Epithelial cell of prostate (primary cell): ENCODE measurements at regions not wholly inside any gene's neighbourhood (a gene's known extent, or its start where the extent isn't known, plus 50 kb on each side); places are given as distances from the start of the nearest gene placed in this dataset.

ENCODE experiments used
- DNase-seq: peaks from one replicate; pipeline ENCODE4 v3.0.0-alpha.2; 2011; ENCODE audit warnings: low read depth, low spot score
- H3K27ac ChIP-seq: fragments of 450-650 bp; 2 replicates; pipeline ENCODE4 v1.5.1; 2017; ENCODE audit warnings: mild to moderate bottlenecking

- DNase-seq = no peak
- no peak overlapping the region for H3K27ac ChIP-seq
Measured at GRCh38 chr5:2227433-2227832, 344.7 kb upstream of the IRX4 start.

- no peak for DNase-seq
- H3K27ac ChIP-seq = no peak overlapping the region
Measured at GRCh38 chr5:2224689-2225088, 342.0 kb upstream of the IRX4 start.

DNA sequence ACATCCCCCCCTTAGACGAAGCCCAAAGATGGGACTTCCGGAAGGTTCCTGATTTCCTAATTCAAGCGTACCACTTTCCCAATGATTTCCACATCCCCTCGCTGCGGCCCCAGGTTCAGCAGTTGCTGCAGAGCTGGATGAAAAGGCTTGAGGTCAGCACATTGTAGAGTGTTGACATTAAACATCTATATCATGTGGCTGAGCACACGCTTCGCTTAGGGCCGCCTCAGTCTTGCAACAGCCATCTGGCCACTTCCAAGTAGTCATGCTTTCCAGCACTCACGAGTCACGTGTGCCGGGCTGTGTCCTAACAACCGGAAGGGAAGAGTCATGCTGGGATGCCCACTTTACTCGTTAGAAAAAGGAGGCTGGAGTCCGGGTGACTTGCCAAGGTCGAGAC lies 340.6 kb upstream of the IRX4 start:
- no peak overlapping the region for H3K27ac ChIP-seq
- DNase-seq = no peak

DNA sequence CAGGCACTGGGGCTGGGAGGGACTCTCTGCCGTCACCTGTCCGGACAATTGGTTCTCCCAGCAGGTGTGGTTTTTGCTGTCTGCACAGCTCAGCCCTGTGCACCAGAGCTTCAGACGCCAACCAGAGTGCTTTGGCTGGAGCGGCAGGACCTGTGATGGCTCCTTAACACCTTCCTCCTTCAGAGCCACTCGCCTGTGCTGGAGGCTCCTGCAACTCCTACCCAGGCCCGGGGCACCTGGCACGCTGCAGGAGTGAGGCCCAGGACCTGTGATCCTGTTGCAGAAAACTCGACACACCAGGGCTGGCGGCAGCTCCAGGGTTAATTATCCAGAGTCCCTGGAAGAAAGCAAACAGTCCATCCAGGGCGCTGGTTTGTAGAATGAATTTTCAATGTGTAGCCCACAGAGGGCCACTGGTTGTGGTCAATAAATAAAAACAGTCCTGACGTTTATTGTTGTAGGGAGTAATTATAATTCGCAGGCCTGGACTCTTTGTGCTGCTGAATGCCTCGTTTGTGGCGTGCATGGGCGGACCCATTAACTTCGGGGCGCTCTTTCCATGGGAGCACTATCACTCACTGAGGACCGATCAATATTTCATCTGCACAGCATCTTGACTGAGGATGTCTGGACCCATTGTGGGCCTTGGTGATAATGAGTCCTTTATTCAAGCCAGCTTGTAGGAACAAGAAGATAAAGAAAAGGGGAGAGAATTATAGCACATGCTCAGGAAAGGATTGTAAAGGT lies 339.7 kb upstream of the IRX4 start:
- no peak overlapping the region for H3K27ac ChIP-seq
- no peak for DNase-seq

DNA sequence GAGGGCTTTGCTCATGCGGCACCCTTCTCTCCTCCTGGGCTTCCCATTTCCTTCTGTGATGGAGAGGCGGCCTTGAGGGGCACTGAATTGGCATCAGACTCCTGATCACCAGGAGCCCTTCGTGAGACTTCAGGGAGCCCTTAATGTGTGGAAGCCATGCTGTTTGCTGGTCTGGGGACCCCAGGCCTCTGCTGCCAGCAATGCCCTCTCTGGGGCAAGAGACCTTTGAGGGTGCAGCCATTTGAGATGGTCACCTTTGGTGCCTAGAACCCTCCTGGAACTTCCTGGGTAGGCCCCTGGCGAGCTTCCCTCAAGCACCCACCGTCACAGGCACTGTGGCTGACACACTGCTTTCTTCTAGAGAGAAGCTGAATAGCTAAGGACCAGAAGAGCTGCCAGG lies 338.7 kb upstream of the IRX4 start:
- no peak overlapping the region for H3K27ac ChIP-seq
- no peak for DNase-seq

- DNase-seq = no peak
- H3K27ac ChIP-seq = no peak overlapping the region
Measured at GRCh38 chr5:2220741-2221140, 338.0 kb upstream of the IRX4 start.

DNA sequence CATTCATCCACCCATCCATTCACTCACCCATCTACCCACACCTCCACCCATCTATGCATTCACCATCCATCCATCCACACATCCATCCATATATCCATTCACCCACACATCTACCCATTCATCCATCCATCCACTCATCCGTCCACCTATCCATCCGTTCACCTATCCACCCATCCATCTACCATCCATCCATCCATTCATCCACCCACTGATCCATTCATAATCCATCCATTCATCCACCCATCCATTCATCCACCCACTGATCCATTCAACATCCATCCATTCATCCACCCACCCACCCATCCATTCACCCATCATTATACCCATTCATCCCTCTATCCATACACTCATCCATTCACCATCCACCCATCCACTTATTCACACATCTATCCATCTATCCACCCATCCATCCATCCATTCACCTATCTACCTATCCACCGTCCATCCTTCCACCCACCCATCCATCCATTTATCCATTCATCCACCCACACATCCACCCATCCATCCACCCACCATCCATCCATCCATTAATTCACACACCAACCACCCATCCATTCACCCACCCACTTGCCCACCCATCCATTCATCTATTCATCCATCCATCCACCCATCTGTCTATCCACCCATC lies 336.5 kb upstream of the IRX4 start:
- H3K27ac ChIP-seq = no peak overlapping the region
- no peak for DNase-seq

GRCh38 chr5:2217219-2217618 lies 334.5 kb upstream of the IRX4 start:
- no peak for DNase-seq
- H3K27ac ChIP-seq = no peak overlapping the region

GRCh38 chr5:2214910-2215590 lies 332.3 kb upstream of the IRX4 start:
- H3K27ac ChIP-seq = no peak overlapping the region

GRCh38 chr5:2213121-2213730 lies 330.5 kb upstream of the IRX4 start:
- DNase-seq = no peak
- H3K27ac ChIP-seq = no peak overlapping the region

More at GRCh38 chr5:2214910-2215590, 332.3 kb upstream of the IRX4 start:
- no peak for DNase-seq

DNA sequence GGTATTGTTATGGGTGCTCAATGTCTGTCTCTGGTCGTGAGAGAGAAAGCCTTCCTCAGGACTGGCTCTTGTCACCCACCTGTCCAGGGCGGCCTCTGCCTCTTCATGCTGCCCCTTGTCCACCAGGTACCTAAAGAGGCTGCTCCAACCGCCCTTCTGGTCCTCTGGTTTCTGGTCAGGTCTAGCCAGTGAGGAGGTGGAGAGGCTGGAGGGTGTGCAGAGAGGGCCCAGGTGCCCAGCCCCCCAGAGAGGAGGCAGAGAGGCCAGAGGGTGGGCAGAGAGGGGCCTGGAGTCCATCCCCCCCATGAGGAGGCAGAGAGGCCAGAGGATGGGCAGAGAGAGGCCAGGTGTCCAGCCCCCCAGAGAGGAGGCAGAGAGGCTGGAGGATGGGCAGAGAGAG lies 329.8 kb upstream of the IRX4 start:
- no peak overlapping the region for H3K27ac ChIP-seq
- DNase-seq = no peak

DNA sequence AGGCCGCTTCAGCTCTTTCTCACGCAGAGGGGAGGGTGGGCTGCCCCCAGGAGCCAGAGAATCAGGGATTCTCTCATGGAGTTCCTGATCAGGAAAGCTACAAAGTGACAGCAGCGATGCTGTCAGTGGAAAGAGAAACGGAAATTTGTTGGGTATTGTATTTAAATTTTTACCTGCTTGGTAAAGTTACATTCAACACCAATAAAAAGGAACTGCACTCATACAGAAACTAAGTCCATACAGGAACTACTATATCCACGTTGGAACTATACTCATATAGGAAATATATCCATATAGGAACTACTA lies 325.5 kb upstream of the IRX4 start:
- no peak overlapping the region for H3K27ac ChIP-seq
- DNase-seq = no peak

DNA sequence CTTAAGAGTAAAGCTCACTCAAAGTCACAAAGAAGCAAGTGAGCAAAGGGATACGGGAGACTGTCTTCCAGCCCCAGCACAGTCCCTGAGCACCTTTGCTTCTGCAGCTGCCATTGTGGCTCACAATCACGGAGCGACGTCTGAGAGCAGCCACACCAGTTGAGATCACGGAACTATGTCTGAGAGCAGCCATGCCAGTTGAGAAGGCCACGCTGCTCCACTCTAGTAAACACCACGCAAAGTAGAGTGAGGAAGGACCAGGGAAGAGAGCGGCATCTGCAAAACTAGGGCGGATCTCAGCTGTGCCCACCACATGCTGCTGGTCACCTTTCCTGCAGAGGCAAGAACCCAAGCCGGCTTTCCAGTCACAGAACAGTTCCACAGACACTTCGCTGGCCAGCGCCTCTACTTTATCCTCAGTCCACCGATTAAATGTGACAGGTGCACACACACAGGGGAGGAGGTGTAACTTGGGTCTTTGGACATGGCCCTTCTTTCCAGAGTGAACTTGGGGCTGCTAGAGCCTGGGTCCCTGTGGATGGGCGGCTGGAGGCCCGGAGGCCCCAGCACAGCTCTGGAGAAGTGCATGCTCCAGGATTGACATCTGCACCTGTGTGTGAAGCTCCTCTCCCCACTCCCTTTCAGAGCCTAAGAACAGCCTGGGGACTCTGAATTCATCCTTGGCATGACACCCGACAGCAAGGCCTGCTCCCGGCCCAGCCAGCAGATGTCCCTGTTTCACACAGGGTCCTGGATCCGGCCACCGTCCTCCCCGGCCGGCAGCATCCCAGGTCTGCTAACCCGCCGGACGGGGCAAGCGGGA lies 324.9 kb upstream of the IRX4 start:
- no peak overlapping the region for H3K27ac ChIP-seq
- no peak for DNase-seq

DNA sequence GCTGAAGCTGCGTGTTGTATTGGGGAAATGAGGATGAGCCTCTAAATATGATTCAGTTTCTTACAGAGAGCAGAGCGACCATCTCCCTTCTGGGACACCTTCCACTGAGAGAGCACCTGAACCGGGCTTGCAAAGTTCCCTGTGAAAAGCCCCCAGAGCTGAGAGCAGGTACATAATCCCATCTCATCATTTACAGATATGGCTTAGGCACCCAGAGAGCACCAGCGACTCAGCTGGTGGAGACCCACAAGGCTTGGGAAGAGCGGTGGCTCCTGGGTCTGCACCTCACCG lies 324.3 kb upstream of the IRX4 start:
- no peak overlapping the region for H3K27ac ChIP-seq
- no peak for DNase-seq

DNA sequence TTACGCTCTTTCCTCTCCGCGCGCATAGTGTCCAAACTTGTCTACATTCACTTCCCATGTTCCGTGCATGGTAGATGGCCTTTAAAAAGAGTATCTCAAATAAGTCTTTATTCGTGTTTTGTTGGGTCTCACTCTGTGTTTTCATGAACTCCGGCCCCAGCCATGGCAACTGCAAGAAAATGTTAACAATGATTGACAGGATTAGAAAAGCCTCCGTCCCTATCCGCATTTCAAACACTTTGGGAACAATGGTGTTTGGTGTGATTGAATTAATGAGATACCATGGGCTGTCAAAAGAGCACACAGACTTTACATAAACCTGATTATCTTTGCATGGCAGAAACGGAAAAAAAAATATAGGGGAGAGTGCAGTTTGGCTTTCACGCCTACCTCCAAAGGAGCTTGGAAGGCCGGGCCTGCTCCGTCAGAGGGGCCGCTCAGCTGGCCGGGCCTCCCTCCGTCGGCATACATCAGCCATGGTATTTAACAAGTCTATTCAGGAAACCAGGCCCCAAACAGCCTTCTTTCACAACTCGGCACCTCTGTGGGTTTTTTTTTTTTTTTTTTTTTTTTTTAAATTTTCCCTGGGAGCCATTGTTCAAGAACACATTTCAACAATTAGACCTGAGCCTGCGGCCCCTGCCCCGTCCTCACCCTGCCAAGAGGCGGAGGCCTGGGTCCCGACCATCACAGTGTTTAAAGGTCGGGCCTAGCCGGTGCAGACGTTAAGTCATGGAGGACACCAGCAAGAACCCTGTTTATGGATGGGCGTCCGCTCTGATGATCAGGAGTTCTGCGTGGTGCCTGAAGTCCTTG lies 323.8 kb upstream of the IRX4 start:
- no peak for DNase-seq
- no peak overlapping the region for H3K27ac ChIP-seq

- H3K27ac ChIP-seq = no peak overlapping the region
- DNase-seq = no peak
Measured at GRCh38 chr5:2205596-2206226, 323.0 kb upstream of the IRX4 start.

DNA sequence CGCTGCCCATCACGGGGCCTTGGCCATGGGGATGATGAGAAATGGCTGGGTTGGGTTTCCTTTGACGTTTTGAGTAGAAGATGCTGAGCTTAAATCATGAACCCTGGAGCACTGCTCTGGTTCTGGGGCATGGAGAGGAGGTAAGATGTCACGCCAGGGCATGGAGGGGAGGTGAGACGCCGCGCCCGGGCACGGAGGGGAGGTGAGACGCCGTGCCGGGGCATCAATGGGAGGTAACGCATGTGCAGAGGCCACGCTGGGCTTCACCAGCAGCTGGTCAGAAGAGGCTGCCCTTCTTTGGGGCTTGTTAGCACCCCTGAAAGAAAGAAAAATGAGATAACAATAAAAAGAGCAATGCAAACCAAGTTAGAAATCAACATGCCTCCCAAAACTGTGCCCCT lies 322.5 kb upstream of the IRX4 start:
- H3K27ac ChIP-seq = no peak overlapping the region
- DNase-seq = no peak

GRCh38 chr5:2204366-2205184 lies 321.9 kb upstream of the IRX4 start:
- no peak for DNase-seq
- H3K27ac ChIP-seq = no peak overlapping the region

- H3K27ac ChIP-seq = no peak overlapping the region
- no peak for DNase-seq
Measured at GRCh38 chr5:2203774-2204173, 321.0 kb upstream of the IRX4 start.
